GM12864 (cell line): ENCODE measurements at regions not wholly inside any gene's neighbourhood (a gene's known extent, or its start where the extent isn't known, plus 50 kb on each side); places are given as distances from the start of the nearest gene placed in this dataset.

Experiments
- DNase-seq: peaks from one replicate; pipeline ENCODE4 v3.0.0-alpha.2; 2011; ENCODE audit warnings: low read depth
- H3K4me3 ChIP-seq: 2 replicates; pipeline ENCODE4 v1.5.1; 2011; ENCODE audit warnings: mild to moderate bottlenecking, low read depth, low read length, control low read depth
- TF ChIP-seq, protein P1 (sequence below): IDR thresholded peaks from 2 replicates; pipeline ENCODE4 v1.5.1; 2011; ENCODE audit warnings: low read depth, mild to moderate bottlenecking, moderate library complexity, low read length, control low read depth, inconsistent platforms; ENCODE audit errors: missing control alignments

DNA sequence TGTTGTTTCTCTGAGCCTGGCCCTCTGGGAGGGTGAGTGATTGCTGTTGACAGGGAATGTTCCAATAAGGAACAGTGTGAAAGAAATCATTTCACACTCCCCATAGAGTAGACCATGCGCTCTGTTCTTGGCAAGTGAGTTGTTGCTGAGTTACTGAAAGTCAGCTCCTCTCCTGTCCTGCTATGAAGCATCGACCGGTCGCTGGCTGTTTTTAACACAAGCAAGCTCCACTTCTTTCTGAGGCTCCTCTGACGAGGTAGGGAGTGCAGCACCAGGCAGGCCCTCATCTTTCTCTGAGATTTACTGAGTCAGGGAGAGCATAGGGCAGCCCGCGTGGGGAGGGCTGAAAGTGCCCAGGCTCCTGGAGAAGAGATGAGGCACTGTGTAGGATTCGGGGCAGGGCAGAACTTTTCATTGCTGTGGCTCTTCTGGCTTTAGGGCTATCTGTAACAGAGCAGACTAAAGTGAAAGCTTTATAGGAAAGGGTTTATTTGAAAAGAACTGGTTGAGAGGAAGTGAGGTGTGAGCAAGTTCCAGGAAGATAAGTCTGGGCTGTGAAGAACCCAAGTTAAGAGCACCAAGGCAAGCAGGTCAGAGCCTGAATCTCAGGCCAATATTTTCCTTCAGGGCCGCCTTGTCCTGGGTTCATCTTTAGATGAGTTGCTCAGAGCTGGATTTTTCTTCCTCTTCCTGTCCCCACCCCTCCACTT is 332.2 kb downstream of the CCSER2 start:
- TF ChIP-seq, protein P1, sequence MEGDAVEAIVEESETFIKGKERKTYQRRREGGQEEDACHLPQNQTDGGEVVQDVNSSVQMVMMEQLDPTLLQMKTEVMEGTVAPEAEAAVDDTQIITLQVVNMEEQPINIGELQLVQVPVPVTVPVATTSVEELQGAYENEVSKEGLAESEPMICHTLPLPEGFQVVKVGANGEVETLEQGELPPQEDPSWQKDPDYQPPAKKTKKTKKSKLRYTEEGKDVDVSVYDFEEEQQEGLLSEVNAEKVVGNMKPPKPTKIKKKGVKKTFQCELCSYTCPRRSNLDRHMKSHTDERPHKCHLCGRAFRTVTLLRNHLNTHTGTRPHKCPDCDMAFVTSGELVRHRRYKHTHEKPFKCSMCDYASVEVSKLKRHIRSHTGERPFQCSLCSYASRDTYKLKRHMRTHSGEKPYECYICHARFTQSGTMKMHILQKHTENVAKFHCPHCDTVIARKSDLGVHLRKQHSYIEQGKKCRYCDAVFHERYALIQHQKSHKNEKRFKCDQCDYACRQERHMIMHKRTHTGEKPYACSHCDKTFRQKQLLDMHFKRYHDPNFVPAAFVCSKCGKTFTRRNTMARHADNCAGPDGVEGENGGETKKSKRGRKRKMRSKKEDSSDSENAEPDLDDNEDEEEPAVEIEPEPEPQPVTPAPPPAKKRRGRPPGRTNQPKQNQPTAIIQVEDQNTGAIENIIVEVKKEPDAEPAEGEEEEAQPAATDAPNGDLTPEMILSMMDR: no peak
- no peak for DNase-seq
- no peak overlapping the region for H3K4me3 ChIP-seq

DNA sequence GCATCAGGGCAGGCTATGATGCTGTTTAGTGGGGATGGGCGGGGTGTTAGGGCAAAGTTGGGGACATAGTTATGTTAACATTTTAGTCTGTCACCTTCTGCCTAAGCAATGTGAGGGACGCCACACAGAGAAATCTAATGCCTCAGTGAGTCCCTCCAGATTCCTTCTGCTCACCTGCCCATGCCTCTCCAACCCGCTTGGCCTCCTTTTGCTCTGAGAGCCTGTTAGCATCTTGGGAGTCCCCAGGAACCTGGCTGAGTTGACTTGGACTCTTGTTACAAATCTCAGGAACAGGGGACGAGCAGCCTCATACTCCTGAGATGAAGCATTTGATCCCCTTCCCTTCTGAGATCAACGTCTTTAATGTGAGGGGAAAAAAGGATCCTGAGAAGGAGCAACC is 336.8 kb downstream of the CCSER2 start:
- no peak overlapping the region for H3K4me3 ChIP-seq
- no peak for DNase-seq
- TF ChIP-seq, protein P1: no peak

DNA sequence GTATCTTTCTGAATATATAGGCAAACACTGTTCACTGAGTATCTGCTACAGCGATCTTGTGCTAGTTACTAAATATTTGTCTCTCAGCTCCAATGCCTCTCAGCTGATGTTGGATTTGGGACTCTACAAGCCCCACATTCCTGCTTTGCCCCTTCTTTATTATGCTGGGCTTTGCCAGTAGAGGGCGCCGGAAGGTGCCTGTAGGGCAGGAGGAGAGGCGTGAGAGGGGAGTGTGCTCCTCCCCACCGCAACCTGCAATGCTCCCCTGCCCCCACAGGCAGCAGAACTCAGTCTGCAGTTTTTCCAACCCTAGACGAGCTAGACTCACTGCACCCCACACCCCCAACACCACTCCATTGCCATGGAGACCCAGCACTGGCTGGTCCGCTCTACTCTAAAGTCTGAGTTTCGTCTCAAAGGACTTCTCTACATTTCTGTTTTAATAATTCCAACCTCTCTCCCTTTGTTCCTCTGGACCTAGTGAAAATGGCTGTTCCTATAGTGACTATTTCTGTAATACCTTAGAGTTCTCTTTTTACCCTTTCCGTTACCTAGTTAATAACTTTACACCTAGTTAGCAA is 337.6 kb downstream of the CCSER2 start:
- no peak for DNase-seq
- H3K4me3 ChIP-seq: no peak overlapping the region
- TF ChIP-seq, protein P1: peak; percentile 85

- DNase-seq: no peak
- TF ChIP-seq, protein P1: no peak
- H3K4me3 ChIP-seq: no peak overlapping the region
Observed at GRCh38 chr10:84668186-84668763, 339.9 kb downstream of the CCSER2 start.

DNA sequence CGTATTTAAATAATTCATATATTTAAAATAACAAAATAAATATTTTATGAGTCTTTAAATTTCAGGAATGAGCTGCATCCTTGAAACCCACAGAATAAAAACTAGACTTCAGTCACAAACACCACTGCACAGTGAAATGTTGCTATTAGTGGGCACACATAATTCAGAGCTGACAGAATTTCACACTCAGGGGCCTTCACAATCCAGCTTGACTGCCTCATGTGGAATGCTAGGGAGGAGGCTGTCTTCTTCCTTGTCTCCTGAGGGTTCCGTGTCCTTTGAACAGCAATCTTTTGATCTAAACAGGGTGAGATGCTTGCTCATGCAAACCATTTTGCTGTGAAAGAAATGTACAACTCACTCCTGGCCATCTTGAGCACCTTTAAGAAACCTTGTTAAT is 346.7 kb downstream of the CCSER2 start:
- TF ChIP-seq, protein P1: no peak
- DNase-seq: no peak
- no peak overlapping the region for H3K4me3 ChIP-seq

- no peak overlapping the region for H3K4me3 ChIP-seq
- DNase-seq: no peak
- TF ChIP-seq, protein P1: no peak
Observed at GRCh38 chr10:84676536-84676935, 348.1 kb downstream of the CCSER2 start.
